H9 (cell line): ENCODE measurements at regions not wholly inside any gene's neighbourhood (a gene's known extent, or its start where the extent isn't known, plus 50 kb on each side); places are given as distances from the start of the nearest gene placed in this dataset.

ENCODE experiments used
- DNase-seq: peaks from one replicate; pipeline ENCODE4 v3.0.0-alpha.2; 2017
- H2AFZ ChIP-seq: one replicate; pipeline ENCODE4 v1.6.1; 2013; ENCODE audit warnings: mild to moderate bottlenecking, low read length, control low read depth, moderate library complexity
- H2AK5ac ChIP-seq: 2 replicates; pipeline ENCODE4 v1.6.1; 2013; ENCODE audit warnings: low read length, control low read depth, mixed read lengths; ENCODE audit not compliant: insufficient read length
- H2BK120ac ChIP-seq: one replicate; pipeline ENCODE4 v1.6.1; 2013; ENCODE audit warnings: low read depth, mild to moderate bottlenecking, low read length, control low read depth, inconsistent platforms; ENCODE audit not compliant: poor library complexity, severe bottlenecking
- H2BK12ac ChIP-seq: 2 replicates; pipeline ENCODE4 v1.6.1; 2013; ENCODE audit warnings: low read length, control low read depth, mixed read lengths, low read depth; ENCODE audit not compliant: insufficient read length
- H2BK15ac ChIP-seq: 2 replicates; pipeline ENCODE4 v1.6.1; 2013; ENCODE audit warnings: low read depth, low read length, control low read depth
- H2BK20ac ChIP-seq: one replicate; pipeline ENCODE4 v1.6.1; 2013; ENCODE audit warnings: low read depth, mild to moderate bottlenecking, low read length, control low read depth, inconsistent platforms; ENCODE audit not compliant: poor library complexity, severe bottlenecking
- H2BK5ac ChIP-seq: 2 replicates; pipeline ENCODE4 v1.6.1; 2013; ENCODE audit warnings: low read length, control low read depth, mixed read lengths; ENCODE audit not compliant: insufficient read length
- H3K14ac ChIP-seq: 2 replicates; pipeline ENCODE4 v1.6.1; 2013; ENCODE audit warnings: low read length, control low read depth; ENCODE audit not compliant: insufficient read depth
- H3K18ac ChIP-seq: 2 replicates; pipeline ENCODE4 v1.6.1; 2013; ENCODE audit warnings: low read depth, mild to moderate bottlenecking, mixed read lengths, low read length, control low read depth; ENCODE audit not compliant: insufficient read length
- H3K23ac ChIP-seq: 2 replicates; pipeline ENCODE4 v1.6.1; 2013; ENCODE audit warnings: low read length, control low read depth, mixed read lengths, low read depth; ENCODE audit not compliant: insufficient read length
- H3K23me2 ChIP-seq: 2 replicates; pipeline ENCODE4 v1.6.1; 2013; ENCODE audit warnings: low read depth, mild to moderate bottlenecking, mixed read lengths, low read length, control low read depth; ENCODE audit not compliant: insufficient read length, poor library complexity, severe bottlenecking
- H3K27ac ChIP-seq: 2 replicates; pipeline ENCODE4 v1.5.1; 2013; ENCODE audit warnings: low read length, control low read depth, mixed read lengths, low read depth; ENCODE audit not compliant: insufficient read length
- H3K27me3 ChIP-seq: 2 replicates; pipeline ENCODE4 v1.6.1; 2013; ENCODE audit warnings: low read length, control low read depth, inconsistent platforms; ENCODE audit not compliant: insufficient read depth
- H3K4ac ChIP-seq: 2 replicates; pipeline ENCODE4 v1.6.1; 2013; ENCODE audit warnings: low read depth, mild to moderate bottlenecking, control low read depth, inconsistent platforms, low read length, moderate library complexity
- H3K4me1 ChIP-seq: 2 replicates; pipeline ENCODE4 v1.6.1; 2013; ENCODE audit warnings: low read length, control low read depth, inconsistent platforms; ENCODE audit not compliant: insufficient read depth
- H3K4me2 ChIP-seq: 2 replicates; pipeline ENCODE4 v1.6.1; 2013; ENCODE audit warnings: low read length, control low read depth, mixed read lengths; ENCODE audit not compliant: insufficient read length, insufficient read depth
- H3K56ac ChIP-seq: 2 replicates; pipeline ENCODE4 v1.6.1; 2013; ENCODE audit warnings: low read depth, mild to moderate bottlenecking, mixed read lengths, low read length, control low read depth; ENCODE audit not compliant: insufficient read length
- H3K79me1 ChIP-seq: 2 replicates; pipeline ENCODE4 v1.6.1; 2013; ENCODE audit warnings: low read depth, mild to moderate bottlenecking, moderate library complexity, low read length, control low read depth, inconsistent platforms; ENCODE audit not compliant: insufficient read depth, poor library complexity, severe bottlenecking
- H3K79me2 ChIP-seq: 2 replicates; pipeline ENCODE4 v1.6.1; 2013; ENCODE audit warnings: low read length, control low read depth, inconsistent platforms; ENCODE audit not compliant: insufficient read depth
- H3K9ac ChIP-seq: 2 replicates; pipeline ENCODE4 v1.6.1; 2013; ENCODE audit warnings: low read length, control low read depth, mixed read lengths; ENCODE audit not compliant: insufficient read length; ENCODE audit errors: extremely low read depth
- H3K9me3 ChIP-seq: one replicate; pipeline ENCODE4 v1.6.1; 2013; ENCODE audit warnings: low read depth, low read length, inconsistent platforms; ENCODE audit not compliant: control insufficient read depth
- H3T11ph ChIP-seq: one replicate; pipeline ENCODE4 v1.6.1; 2013; ENCODE audit warnings: mild to moderate bottlenecking, low read length, control low read depth, inconsistent platforms
- H4K20me1 ChIP-seq: one replicate; pipeline ENCODE4 v1.6.1; 2013; ENCODE audit not compliant: control insufficient read depth, insufficient read length, insufficient read depth
- H4K5ac ChIP-seq: 2 replicates; pipeline ENCODE4 v1.6.1; 2013; ENCODE audit warnings: low read depth, mild to moderate bottlenecking, mixed read lengths, low read length, control low read depth; ENCODE audit not compliant: insufficient read length
- H4K8ac ChIP-seq: replicated peaks from 2 replicates; pipeline ENCODE4 v1.6.1; 2013; ENCODE audit warnings: low read length, control low read depth, mixed read lengths, low read depth; ENCODE audit not compliant: insufficient read length
- H4K91ac ChIP-seq: 2 replicates; pipeline ENCODE4 v1.6.1; 2013; ENCODE audit warnings: low read depth, mild to moderate bottlenecking, moderate library complexity, mixed read lengths, low read length, control low read depth; ENCODE audit not compliant: insufficient read length
- H3K27ac Mint-ChIP-seq, 3 experiments: 2 replicates in 2 of 3; 3 replicates in 1 of 3; pipeline ENCODE4 v1.8.0; 2020 to 2021; ENCODE audit warnings: mixed read lengths in 3 of 3, mild to moderate bottlenecking in 1 of 3, moderate library complexity in 1 of 3
- H3K27me3 Mint-ChIP-seq: 2 replicates; pipeline ENCODE4 v1.8.0; 2021; ENCODE audit warnings: low read depth, mild to moderate bottlenecking, moderate library complexity, mixed read lengths
- H3K36me3 Mint-ChIP-seq, 3 experiments: 2 replicates in 2 of 3; 3 replicates in 1 of 3; pipeline ENCODE4 v1.8.0; 2020 to 2021; ENCODE audit warnings: low read depth in 3 of 3, mixed read lengths in 3 of 3; ENCODE audit not compliant: insufficient read depth in 1 of 3
- H3K4me1 Mint-ChIP-seq, 2 experiments: 2 replicates each; pipeline ENCODE4 v1.8.0; 2020; ENCODE audit warnings: mixed read lengths in 2 of 2
- H3K4me3 Mint-ChIP-seq, 2 experiments: 2 replicates in 1 of 2; 3 replicates in 1 of 2; pipeline ENCODE4 v1.8.0; 2020 to 2021; ENCODE audit warnings: mild to moderate bottlenecking in 2 of 2, mixed read lengths in 2 of 2, moderate library complexity in 1 of 2
- H3K9me3 Mint-ChIP-seq, 2 experiments: 2 replicates in 1 of 2; 3 replicates in 1 of 2; pipeline ENCODE4 v1.8.0; 2020; ENCODE audit warnings: mild to moderate bottlenecking in 2 of 2, mixed read lengths in 2 of 2, moderate library complexity in 1 of 2
- WGBS: extraction: QIAGEN DNeasy Blood & Tissue Kit; methylation state at CpG from one replicate; pipeline ENCODE4 v1.1.7; 2013; ENCODE audit warnings: missing lambda C conversion rate, low lambda C conversion rate, mixed read lengths; ENCODE audit not compliant: insufficient read length; ENCODE audit errors: extremely low coverage; 5-methylcytosine and 5-hydroxymethylcytosine counted together
- TF ChIP-seq, protein P1 (sequence below): fragments of 200-600 bp; sonication (generic); conservative IDR thresholded peaks from 3 replicates; pipeline ENCODE4 v1.8.0; 2021; ENCODE audit warnings: antibody characterized with exemption, mild to moderate bottlenecking

- TF ChIP-seq, protein P1, sequence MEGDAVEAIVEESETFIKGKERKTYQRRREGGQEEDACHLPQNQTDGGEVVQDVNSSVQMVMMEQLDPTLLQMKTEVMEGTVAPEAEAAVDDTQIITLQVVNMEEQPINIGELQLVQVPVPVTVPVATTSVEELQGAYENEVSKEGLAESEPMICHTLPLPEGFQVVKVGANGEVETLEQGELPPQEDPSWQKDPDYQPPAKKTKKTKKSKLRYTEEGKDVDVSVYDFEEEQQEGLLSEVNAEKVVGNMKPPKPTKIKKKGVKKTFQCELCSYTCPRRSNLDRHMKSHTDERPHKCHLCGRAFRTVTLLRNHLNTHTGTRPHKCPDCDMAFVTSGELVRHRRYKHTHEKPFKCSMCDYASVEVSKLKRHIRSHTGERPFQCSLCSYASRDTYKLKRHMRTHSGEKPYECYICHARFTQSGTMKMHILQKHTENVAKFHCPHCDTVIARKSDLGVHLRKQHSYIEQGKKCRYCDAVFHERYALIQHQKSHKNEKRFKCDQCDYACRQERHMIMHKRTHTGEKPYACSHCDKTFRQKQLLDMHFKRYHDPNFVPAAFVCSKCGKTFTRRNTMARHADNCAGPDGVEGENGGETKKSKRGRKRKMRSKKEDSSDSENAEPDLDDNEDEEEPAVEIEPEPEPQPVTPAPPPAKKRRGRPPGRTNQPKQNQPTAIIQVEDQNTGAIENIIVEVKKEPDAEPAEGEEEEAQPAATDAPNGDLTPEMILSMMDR, result no peak
- Histone ChIP-seq H3K23ac (no peak overlapping the region), H3K56ac (no peak overlapping the region), H3K14ac (no peak overlapping the region), H3K79me2 (no peaks in the 10 kb centered on the region), H3K27me3 (no peaks in the 10 kb centered on the region), H4K5ac (no peak overlapping the region), H3K18ac (no peak overlapping the region), H4K91ac (no peak overlapping the region), H3K79me1 (no peaks in the 10 kb centered on the region), H3K9me3 (no peaks in the 10 kb centered on the region), H2BK120ac (no peak overlapping the region), H2BK20ac (no peak overlapping the region), H3K4ac (no peak overlapping the region), H2AK5ac (no peak overlapping the region), H3K9ac (no peak overlapping the region), H3K27ac (no peak overlapping the region), H3K4me1 (peaks cover 6% of the 10 kb centered on the region; the same call in 1 of the 2 replicates), H4K20me1 (no peaks in the 10 kb centered on the region), H2BK5ac (no peak overlapping the region), H2BK12ac (no peak overlapping the region), H3T11ph (no peak overlapping the region), H3K23me2 (no peaks in the 10 kb centered on the region), H3K4me2 (no peak overlapping the region), H4K8ac (no peak overlapping the region), H2AFZ (no peak overlapping the region), H2BK15ac (no peak overlapping the region)
- no CpG with 5 or more reads among the region's 2 CpGs for WGBS
- no peak overlapping the region for H3K4me3 Mint-ChIP-seq
- peaks cover 0 to 14% (median 8%) of the 10 kb centered on the region in 3 experiments; a peak in 5 of 7 replicates for H3K36me3 Mint-ChIP-seq
- H3K9me3 Mint-ChIP-seq, result peaks cover 11 to 13% of the 10 kb centered on the region in 2 experiments; a peak in 4 of 5 replicates
- peaks cover 8% of the 10 kb centered on the region; the same call in 1 of the 2 replicates for H3K27me3 Mint-ChIP-seq
- H3K4me1 Mint-ChIP-seq, result peaks cover 24 to 29% of the 10 kb centered on the region in 2 experiments
- no peak overlapping the region for H3K27ac Mint-ChIP-seq
- no peak for DNase-seq
Observed at GRCh38 chr12:58142991-58143390, 201.6 kb downstream of the ATP23 start.
